Activated effector memory CD4-positive, alpha-beta T cell treated with anti-CD3 and anti-CD28 coated beads, Interleukin-2, amount 50 U/mL, for 16 hours (primary cell): ENCODE measurements at regions not wholly inside any gene's neighbourhood (a gene's known extent, or its start where the extent isn't known, plus 50 kb on each side); places are given as distances from the start of the nearest gene placed in this dataset.

Source experiments
- DNase-seq: peaks from one replicate; pipeline ENCODE4 v3.0.0-alpha.2; 2020

DNA sequence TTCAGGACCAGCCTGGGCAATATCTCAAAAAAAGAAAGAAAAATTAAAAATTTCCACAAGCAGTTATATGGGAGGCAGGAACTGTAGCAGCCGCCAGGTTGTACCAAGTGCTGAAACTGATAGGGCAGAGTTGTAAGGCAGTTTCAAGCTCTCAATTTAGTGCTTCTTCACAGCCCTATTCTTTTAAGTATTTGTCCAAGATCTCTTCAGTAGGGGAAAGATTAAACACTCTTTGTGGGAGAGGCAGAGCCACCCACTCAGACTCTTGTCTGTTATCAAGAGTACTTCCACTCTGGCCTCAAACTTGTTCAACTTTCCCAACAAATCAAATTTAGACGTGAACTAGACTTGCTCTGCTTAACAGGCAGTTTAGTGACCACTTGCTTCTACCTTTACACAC is 228.7 kb downstream of the REEP3 start:
- no peak for DNase-seq

DNA sequence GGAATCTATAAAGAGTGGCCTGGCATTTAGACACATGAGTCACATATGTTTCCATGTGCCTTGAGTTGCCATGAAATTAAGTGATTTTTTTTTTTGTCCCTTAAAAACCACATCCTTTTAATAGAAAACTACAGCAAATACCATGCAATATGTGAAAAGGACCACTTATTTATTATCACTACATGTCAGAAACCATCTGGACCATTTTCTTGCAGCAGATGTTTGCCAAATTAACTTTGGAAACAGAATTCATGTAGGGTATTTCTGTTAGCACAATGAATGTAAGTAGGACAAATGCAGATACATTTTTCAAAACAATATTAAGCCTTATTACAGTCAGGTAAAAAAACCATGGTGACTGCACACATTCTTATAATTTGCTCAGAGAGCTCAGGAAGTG is 230.6 kb downstream of the REEP3 start:
- no peak for DNase-seq

DNA sequence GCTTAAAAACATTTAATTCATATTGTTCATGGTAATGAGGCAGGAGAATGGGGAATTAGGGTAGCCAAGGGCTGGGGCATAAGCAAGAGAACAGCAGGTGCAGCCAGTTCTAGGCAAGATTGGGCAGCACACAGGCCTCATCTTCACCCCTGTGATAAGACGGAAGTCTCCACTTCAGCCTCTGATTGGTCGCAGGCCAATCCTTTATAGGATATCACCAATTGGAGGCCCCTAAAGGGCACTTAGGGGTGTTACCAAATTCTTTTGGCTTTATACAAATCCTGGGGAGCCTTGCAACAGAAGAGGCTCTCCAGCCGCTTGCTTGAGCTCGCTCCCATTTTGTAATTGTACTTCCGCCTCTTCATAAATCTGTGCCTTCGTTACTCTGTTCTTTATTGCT is 231.1 kb downstream of the REEP3 start:
- no peak for DNase-seq

DNA sequence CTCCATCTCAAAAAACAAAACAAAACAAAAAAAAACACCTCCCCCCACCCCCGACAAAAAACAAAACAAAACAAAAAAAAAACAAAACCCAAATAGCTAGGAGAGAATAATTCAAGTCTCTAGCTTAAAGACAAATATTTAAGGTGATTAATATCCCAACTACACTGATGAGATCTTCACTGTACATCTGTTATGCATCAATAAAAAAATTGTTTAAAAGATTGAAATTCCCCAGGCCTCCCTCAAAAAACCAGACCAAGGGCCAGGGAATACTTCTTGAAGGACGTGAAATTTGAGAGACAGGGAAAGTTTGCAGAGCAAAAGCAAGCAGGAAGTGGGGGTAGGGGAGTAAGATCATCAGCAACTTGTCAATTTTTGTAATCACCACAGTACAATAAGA is 232.6 kb downstream of the REEP3 start:
- no peak for DNase-seq

DNA sequence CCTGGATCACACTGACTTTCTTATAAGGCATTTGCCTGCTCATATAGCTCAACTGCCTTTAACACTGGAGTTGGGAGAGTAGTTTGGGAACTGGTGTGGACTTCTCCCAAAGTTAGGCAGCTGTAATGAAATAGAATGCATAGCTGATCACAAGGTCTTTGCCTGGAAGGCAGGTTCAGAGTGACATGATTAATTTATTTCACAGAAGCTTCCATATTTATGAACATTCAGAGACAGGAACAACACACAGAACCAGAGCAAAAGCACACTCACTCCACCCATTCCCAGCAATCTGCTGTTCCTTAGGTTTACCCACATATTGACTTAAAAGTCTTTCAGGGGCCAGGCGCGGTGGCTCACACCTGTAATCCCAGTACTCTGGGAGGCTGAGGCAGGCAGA is 234.2 kb downstream of the REEP3 start:
- DNase-seq: no peak

- DNase-seq: no peak
These were observed 235.9 kb downstream of the REEP3 start for GRCh38 chr10:63757067-63757466.

DNA sequence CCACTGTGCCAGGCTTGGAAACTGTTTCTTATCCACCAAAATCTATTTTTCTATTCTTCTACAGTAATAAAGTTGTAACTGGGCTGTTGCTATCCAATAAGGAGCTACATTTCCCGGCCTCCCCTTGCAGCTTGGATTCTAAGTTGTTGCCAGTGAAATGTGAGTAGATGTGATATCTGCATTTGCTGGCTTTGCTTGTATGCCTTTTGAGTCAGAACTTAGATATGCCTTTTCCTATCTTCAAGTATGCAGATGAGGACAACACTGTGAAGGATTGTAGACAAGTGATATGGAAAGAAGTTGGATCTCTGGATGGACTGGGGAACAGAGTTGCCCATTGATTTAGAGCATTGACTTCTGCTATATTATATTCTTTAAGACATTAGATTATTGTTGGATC is 236.9 kb downstream of the REEP3 start:
- no peak for DNase-seq

DNA sequence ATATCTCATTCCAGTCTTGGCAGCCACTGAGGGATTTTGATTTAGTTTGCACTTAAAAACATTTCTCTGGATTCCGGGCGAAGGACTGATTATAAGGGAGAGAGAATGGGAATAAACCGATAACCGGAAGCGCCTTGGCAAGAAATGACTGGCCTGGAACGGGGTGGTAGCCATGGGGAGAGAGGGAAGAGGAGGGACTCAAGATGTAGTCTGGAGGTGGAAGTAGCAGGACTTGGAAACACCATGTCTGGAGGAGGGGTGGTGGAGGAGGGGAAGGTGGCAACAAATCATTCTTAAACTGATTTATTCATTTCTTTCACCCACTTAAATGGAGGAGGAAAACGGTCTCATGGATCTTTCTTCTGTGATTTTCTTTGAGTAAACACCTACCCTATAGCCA is 238.1 kb downstream of the REEP3 start:
- no peak for DNase-seq

DNA sequence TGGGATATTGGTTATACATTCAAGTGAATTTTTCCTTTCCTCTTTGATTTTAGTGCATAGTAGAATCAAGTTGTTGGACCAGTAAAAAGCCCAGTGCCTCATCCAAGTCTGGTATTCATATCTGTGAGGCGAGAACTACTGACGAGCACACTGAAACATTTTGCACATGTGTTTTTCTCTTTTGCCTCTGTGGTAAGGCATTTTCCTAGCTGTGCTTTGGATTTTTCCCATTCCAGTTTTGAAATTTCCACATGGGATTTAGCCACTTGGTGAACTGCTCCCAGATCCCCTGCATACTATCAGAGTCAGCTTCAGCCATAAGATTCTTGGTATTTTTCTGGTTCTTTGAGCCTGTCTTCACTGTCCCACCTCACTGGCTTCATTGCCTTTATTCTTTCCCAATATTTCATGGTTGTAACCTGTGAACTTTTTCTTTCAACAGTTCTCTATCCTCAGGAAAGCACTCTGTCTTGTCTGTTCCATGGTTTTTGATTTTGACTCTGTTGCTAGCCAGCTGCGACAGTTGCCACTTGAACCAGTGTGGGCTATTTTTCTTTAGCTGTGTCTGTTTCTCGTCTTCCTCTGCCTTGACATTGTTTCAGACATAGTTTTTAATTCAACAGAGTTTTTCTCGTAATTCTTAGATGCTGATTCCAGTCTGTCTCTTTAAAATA is 239.0 kb downstream of the REEP3 start:
- no peak for DNase-seq

DNA sequence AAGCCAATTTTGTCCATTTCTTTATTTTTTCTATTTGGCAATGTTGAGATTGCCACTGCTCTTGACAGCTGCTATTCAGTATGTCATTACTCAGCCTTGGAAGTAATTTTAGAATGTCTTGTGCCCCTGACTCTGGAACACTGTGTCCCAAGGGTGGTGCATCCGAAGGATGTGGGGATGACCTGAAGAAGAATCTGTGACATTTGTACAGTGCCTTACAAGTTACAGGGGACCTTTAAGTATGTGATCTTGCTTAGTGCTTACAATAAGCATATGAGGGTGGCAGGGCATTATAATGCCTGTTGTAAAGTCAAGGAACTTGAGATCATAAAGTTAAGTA is 239.5 kb downstream of the REEP3 start:
- DNase-seq: no peak

GRCh38 chr10:63761243-63761642 is 240.0 kb downstream of the REEP3 start:
- no peak for DNase-seq

DNA sequence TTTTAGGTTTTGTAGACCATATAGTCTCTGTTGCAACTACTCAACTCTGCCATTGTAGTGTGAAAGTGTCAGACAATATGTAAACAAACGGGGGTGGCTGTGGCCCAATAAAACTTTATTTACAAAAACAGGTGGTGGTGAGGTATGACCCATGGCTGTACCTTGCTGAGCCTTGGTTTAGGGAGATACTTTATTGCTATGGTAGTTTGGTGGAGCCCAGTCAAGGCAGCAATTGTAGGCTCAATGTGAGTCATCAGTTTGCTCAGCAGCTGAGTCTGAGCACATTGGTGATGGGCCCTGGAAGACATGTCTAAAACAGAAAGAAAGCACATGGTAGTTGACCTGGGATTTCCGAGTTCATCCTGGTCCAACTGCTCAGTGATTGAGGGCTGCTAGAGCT is 242.5 kb downstream of the REEP3 start:
- DNase-seq: no peak

GRCh38 chr10:63765126-63765525 is 243.9 kb downstream of the REEP3 start:
- DNase-seq: no peak

DNA sequence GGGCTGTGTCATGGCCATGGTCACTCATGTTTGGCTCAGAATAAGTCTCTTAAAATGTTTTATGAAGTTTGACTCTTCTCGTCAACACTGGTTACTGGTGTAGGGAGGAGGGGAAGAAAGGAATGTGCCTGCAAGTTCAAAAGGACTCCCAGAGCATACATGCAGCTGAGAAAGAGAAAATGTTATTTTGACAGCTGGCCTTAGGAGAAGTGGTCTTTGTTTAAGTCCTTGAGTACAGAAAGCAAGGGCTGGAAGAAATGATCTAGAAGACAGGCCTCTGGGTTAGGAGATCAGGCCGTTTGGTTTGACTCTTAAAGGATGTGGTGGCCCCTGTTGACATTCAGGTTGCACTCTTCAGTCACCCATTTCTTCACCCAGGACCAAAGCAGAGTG is 245.5 kb downstream of the REEP3 start:
- no peak for DNase-seq

DNA sequence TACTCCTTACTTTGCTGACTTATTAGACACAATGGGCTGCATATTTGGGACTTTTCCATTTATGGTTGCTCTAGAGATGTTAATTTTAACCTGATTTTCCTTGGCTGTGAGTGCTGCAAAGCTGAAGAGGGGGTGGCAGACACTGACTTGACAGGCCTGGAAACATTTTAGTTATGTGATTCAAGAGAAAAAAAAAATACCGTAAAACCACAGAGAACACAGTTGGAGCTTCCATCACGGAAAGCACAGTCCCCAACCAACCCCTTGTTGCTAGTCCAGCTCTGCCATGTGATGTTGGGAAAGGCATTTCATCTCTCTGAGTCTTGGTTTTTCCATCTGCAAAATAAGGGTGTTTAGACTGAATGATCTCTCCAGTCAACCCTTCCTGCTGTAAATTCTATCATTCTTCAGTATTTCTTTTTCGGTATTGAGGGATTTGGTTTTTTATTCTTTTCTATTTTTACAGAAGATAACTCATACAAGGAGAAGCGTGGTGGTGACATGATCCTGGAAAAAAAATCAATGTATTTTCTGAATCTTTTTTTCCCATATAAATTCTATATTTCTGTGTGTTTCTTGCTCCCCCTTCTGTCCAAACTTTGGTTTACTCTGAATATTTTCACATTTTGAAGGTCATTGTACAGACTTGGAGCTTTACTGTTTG is 246.1 kb downstream of the REEP3 start:
- DNase-seq: no peak

DNA sequence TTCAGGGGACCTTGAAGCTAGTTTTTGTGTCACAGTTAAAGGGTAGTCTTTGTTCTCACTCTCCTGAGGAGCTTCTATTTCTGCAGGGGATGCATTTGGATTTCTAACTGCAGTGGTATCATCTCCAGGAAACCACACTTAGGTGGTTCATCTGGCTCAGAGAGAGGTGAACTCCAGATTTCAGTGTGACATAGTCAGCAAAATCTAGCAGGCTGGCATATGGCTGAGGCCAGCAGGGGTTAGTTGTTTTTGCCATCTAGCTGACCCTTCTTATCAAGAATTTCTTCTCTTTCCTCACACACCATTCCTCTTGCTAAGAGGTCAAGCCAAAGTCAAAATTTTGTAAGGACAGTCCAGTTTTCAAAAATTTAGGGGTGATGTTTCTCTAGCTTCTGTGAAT is 248.2 kb downstream of the REEP3 start:
- no peak for DNase-seq

DNA sequence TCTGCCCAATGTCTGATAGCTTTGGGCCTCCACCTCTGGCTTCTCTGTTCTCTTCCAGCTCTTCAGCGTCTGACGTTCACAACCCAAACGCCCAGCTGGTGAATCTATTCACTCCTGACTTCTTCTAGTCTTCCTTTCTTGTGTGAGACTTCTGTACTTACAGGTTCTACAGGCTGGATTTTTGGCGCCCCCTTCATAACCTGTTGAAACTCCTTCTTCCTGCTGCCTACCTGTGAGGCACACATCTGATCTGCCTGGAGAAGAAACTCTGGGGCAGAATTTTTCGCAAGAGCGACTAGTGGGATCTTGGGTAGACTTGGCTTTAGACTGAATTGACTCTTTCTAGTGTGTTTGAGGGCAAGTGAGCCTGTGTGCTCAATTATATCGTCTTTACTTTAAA is 249.3 kb downstream of the REEP3 start:
- no peak for DNase-seq

- no peak for DNase-seq
These were observed 251.3 kb downstream of the REEP3 start for GRCh38 chr10:63772491-63772890.

DNA sequence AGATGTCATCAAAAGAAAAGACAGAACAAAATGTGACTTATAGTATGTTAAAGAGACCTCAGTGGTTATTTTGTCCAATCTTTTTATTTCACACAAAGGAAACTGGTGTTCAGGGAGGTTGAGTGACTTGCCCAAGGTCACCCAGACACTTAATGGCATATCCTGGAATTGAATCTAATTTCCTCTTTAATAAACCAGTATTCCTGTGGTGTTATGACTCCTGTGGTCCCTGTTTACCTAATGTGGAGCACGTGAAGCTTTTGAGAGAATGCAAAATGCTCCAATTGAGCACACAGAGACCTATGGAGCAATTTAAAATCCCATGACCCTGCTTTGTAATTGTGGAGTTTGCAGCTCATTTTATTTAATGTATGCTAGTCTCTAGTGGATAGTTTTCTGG is 251.9 kb downstream of the REEP3 start:
- DNase-seq: no peak

- DNase-seq: no peak
These were observed 252.8 kb downstream of the REEP3 start for GRCh38 chr10:63773962-63774361.

DNA sequence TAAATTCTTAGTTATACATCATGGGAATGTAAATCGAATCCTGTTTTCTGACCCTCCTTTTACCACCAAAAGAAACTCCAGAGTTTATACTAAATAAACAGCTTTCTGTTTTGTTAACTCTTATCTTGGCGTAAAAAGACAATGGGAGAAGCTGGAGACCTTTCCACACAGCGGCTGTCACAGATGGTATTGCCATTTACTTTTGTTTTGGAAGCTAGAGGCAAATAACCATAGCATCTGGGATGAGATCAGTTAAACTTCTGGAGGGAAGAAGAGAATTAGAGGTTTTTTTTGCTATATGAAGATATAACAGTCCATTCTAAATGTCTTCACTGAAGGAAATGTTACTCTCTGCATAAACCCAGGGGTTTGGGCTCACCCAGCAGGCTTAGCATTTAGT is 258.9 kb downstream of the REEP3 start:
- no peak for DNase-seq

- no peak for DNase-seq
These were observed 260.0 kb downstream of the REEP3 start for GRCh38 chr10:63781226-63781625.

GRCh38 chr10:63783882-63784281 is 262.7 kb downstream of the REEP3 start:
- DNase-seq: no peak

DNA sequence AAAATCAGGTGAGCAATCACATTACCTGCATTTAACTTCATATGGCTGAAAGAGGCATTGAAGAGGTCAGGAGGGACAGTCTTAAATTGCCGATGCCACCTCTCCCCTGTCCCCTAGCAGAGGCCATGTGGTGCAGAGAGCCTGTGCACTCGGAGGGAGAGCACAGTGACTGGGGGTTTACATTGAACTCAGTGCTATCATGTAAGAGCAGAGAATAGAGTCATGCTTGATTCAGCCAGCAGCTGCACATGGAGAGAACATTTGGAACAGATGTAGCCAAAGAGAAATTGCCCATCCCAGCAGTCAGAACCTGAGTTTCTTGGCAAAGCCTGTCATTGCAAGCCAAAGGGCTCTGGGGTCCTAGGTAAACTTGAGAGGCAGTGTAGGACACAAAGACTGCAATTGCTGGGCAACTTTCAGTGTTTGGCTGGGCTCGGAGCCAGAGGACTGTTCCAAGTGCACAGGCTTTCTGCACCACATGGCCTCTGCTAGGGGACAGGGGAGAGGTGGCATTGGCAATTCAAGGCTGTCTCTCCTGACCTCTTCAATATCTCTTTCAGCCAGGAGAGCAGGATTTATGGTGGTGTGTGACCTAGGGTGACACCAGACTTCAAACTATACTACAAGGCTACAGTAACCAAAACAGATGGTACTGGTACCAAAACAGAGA is 267.1 kb downstream of the REEP3 start:
- DNase-seq: no peak
